HG03045 (cell line): ENCODE measurements at regions not wholly inside any gene's neighbourhood (a gene's known extent, or its start where the extent isn't known, plus 50 kb on each side); places are given as distances from the start of the nearest gene placed in this dataset.
"Not testable (repeated sequence)": the region's sequence is repeated elsewhere in the genome, so short reads cannot be mapped to it uniquely, and the experiment has no call there.

ENCODE experiments used
- ATAC-seq: cut with Tn5 transposase; IDR thresholded peaks from one replicate; pipeline ENCODE4 v1.9.1; 2021; ENCODE audit warnings: mild to moderate bottlenecking, moderate library complexity; ENCODE audit not compliant: unreplicated experiment

DNA sequence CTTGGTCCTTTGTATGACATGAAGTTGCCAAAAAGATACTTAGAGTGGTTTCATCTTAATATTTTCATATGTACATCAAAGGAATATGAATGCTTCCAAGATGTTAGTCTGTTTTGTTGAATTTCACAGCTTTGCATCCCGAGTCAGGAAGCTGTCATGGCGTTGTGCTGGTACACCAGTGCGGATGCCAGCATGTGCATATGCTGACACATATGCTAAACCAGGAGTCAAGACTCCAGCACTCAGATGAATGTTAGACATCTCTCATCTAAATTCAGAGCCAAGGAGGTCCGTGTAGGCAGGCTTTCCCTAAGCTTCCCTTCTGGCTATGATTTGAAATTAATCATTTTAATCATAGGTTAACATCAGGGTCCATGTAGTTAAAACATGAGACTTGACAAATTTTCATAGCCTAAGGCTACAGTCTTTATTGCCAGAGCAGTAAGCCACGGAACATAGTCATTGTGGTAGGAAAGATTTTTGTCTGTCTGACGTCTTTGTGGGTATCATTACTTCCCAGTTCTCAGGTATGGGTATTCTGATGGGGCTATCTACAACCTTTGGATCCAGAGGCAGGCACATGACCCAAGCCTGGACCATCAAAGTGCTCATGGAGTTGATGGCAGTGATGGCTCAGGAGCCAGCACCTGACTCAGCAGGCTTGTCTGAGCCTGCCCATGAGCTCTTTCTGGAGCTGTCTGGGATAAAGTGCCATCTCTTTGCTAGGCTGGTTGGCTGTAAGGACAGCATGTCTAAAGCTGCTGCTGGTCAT is 246.1 kb downstream of the KCNRG start:
- ATAC-seq: no peak

- no peak for ATAC-seq
Measured at GRCh38 chr13:50267066-50267465, 251.8 kb downstream of the KCNRG start.

GRCh38 chr13:50267917-50268316 is 252.7 kb downstream of the KCNRG start:
- no peak for ATAC-seq

DNA sequence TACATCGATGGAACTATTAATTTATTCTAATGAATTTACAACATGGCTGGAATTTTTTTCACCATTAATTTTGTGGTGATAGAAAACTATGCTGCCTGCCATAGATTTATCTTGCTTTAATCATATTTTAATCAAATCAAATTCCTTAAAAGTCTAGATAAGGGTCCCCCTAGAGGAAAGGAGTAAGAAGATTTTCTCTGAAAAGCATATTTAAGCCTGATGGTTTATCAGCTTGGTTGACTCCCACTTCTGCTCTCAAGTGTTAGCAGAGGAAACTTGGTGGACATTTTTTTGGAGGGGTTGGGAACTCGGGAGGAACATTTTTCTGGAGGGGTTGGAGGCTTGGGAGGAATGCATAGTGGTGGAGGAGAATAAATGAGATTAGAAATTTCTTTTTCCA is 253.3 kb downstream of the KCNRG start:
- no peak for ATAC-seq

DNA sequence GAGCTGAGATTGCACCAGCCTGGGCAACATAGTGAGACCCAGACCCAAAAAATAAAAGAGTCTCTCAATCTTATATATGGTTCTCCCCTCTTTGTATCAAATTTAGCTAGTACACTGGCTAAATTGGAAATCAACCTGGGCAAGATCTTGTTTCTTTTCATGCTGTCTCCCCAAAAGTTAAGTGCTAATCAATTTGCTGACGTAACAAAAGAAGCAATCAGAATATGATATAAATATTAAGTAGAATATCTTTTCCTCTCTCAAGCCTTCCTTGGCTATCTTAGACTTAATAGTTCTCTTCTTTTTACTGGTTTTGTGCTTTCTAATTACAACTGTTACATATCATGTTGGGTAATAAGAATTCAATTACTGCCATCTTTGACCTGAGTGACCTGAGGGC is 258.9 kb downstream of the KCNRG start:
- ATAC-seq: no peak

DNA sequence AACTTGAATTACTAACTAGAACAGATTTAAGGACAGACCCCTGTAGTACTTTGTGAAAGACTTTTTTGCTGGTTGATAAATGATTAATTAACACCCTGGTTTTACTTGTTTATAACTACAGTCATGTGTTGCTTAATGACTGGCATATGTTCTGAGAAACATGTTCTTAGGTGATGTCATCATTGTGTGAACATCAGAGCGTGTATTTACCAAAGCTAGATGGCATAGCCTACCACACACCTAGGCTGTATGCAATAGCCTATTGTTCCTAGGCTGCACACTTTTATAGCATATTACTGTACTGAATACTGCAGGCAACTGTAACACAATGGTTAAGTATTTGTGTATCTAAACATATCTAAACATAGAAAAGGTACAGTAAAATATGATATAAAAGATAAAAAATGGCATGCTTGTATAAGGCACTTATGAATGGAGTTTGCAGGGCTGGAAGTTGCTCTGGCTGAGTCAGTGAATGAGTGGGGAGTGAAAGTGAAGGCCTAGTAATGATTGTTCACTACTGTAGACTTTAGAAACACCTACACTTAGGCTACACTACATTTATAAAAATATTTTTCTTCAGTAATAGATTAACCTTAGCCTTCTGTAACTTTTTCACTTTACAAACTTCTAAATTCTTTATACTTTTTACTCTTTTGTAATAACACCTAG is 260.3 kb downstream of the KCNRG start:
- ATAC-seq: no peak

DNA sequence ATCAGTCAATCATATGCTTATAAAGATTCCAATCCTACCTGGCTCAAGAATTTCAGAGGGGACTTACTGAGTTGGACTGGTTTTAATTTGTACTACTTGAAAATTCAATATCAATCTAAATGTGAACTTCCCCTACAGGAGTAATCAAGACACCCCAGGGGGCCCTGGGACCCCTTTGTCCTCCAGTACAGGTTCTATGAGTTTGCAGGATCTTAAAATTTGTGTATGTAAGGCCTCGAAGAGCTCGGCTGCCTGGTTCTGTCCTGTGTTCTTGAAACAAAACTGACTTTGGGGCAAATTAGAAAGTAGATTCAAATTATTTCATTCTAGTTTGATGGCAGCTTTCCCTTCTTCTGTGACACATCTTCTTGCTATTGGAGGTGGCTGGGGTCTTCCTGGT is 261.3 kb downstream of the KCNRG start:
- no peak for ATAC-seq

DNA sequence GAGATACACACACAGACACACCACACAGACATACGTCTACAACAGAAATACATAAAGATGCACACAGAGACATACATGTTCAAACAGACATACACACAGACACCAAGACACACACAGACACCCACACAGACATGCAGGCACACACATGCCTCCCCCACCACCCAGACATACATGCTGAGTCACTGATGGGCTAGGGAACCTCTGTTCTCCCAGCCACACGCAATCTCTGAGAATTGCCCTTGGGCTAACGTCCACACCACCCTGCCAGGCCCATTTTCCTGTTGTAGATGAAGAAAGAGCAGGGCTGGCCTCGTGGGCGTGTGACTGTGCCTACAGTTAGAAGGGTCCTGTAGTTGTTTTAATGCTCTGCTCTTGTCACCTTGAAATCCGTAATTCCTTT is 261.9 kb downstream of the KCNRG start:
- no peak for ATAC-seq

GRCh38 chr13:50277906-50278305 is 262.7 kb downstream of the KCNRG start:
- no peak for ATAC-seq

DNA sequence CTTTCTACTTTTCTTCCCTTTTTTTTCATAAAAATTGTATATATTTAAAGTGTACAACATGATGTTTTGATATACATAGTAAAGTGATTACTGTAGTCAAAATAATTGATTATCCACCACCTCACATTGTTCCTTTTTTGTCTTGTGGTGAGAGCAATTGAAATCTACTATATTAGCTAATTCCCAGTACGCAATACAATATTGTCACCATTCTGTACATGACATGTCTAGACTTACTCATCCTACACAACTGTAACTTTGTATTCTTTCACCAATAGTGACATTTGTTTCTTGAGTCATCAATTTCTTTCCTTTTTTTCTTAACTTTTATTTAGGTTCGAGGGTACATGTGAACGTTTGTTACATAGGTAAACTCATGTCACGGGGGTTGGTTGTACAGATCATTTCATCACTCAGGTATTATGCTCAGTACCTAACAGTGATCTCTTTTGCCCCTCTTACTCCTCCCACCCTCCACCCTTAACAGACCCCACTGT is 265.2 kb downstream of the KCNRG start:
- ATAC-seq: no peak

DNA sequence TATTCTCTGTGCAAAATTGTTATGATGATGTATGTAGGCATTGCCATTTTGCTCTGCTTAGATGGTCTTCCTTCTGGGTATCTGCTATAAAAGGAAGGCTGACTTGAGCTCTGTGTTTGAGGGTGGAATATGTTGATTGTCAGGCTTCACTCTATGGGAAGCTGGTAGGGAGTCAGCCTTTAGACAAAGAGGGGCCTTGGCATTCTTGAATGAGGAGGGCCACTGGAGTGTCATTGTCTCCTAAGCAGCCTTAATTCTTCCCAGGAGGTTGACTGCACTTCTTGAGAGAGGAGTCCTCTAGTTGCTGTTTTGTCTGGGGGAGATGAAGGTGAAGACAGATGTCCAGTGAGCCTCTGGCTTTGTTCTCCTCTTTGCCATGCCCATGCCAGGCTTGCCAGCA is 266.8 kb downstream of the KCNRG start:
- ATAC-seq: no peak

GRCh38 chr13:50283017-50283416 is 267.8 kb downstream of the KCNRG start:
- no peak for ATAC-seq

DNA sequence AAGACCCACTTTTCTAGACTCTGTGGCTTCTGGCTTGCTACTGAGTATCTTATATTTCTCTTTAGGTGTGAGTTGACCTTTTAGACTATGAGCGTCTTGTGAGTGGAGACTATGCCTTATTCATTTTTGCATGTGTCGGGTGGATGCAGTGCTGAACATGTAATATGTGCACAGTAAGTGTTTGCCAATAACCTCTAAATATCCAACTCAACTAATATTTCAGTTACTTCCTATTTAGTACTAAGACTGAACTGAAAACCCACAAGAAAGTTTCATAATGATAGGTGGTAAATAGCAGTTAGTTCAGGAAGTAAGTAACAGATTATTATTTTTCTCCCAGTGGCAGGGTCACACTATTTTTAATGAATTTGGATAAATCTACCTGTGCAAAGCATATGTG is 269.3 kb downstream of the KCNRG start:
- ATAC-seq: no peak

DNA sequence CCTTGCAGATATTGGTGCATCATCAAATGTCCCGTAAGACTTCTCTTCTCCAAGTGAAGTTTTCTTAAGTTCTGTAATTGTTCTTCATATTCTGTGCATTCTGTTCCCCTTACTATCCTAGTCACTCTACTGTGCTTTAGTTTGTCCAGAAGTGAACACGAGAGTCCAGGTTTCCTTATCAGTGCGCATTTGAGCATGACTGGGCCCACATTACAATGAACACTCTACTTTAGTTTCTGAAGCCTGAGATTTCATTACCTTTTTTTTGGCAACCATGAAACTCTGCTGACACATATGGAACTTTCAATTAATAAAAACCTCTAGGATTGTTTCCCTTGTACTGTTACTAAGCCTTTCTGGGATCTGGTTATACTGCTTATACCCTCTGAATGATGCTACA is 270.0 kb downstream of the KCNRG start:
- ATAC-seq: no peak

DNA sequence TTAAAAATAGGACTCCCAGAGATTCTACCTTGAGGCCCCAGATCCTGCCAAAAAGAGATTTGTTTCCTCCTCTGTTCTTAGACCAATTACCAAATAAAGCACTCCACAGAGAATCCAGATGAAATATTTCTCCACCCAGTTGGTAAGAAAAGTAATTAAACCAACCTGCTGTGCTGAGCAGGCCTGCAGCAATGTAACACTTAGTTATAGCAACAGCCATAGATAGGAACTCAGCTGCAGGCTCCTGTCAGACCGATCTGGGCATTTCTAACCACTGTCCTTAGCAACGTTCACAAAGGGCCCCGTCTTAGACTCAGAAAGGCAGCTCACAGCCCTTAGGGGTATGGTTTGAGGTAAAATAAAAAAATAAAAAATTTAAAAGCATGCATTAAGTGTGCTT is 271.1 kb downstream of the KCNRG start:
- ATAC-seq: no peak

- no peak for ATAC-seq
Measured at GRCh38 chr13:50290186-50290585, 274.9 kb downstream of the KCNRG start.

- no peak for ATAC-seq
Measured at GRCh38 chr13:50291611-50292010, 276.4 kb downstream of the KCNRG start.

GRCh38 chr13:50292081-50292480 is 276.8 kb downstream of the KCNRG start:
- no peak for ATAC-seq

DNA sequence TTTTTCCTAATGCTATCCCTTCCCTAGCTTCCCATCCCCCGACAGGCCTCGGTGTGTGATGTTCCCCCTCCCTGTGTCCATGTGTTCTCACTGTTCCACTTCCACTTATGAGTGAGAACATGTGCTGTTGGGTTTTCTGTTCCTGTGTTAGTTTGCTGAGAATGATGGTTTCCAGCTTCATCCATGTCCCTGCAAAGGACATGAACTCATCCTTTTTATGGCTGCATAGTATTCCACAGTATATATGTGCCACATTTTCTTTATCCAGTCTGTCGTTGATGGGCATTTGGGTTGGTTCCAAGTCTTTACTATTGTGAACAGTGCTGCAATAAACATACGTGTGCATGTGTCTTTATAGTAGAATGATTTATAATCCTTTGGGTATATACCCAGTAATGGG is 279.2 kb downstream of the KCNRG start:
- not testable (repeated sequence) for ATAC-seq

- no peak for ATAC-seq
Measured at GRCh38 chr13:50299546-50300249, 284.5 kb downstream of the KCNRG start.

- no peak for ATAC-seq
Measured at GRCh38 chr13:50303963-50304721, 288.9 kb downstream of the KCNRG start.
